ENCODE measurements at regions not wholly inside any gene's neighbourhood (a gene's known extent, or its start where the extent isn't known, plus 50 kb on each side); places are given as distances from the start of the nearest gene placed in this dataset.

DNA sequence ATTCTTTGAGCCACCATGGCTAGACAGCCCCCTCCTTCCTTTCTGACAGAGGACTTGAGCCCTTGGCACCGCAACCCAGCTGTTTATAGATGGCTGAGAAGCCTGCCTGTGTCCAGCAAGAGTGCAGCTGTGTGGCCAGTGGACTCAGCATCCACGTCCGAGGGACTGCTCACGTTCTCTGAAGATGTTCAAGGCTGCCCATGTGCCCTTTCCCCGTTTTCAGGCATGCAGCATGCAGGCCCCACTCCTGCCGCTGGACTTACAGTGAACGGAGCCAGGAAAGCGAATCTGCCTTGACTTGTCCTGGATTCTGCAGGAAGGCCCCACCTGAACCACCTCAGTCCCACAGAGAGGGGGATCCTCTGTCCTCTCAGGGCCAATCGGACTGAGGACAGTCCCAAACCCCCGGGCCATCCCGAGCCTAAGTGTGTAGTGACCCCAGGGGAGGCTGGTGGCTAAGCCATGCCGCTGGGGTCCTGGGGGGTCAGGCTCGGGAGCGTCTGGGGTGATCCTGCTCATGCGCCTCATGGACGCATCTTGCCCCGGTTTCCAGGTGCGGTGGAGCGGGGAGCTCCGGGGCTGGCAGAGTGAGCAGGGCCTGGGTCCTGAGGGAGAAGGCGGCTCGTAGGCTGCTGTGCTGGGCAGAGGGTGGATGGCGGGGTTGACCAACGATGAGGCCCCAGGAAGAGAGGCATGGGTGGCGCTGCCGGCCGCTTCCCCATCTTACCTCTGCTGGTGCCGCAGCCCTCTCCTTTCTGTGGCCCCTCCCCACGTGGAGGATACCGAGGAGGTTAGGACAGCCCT is 170.7 kb downstream of the CTTN start:
- Histone ChIP-seq H3K27me3 (ENCODE audit: low read length) (no peaks in the 10 kb centered on the region), H3K9ac (ENCODE audit: low read length) (no peak overlapping the region), H2AFZ (ENCODE audit: low read depth, low read length, severe bottlenecking) (no peak overlapping the region), H3K4me2 (ENCODE audit: low read depth, low read length, poor library complexity, severe bottlenecking) (no peak overlapping the region), H4K20me1 (ENCODE audit: low read depth, low read length) (no peaks in the 10 kb centered on the region), H3K27ac (ENCODE audit: low read depth, low read length) (no peak overlapping the region), H3K36me3 (ENCODE audit: low read length) (no peaks in the 10 kb centered on the region), H3K4me3 (ENCODE audit: insufficient read depth, low read length, poor library complexity, severe bottlenecking) (no peak overlapping the region), H3K9me3 (ENCODE audit: insufficient read depth, low read length) (no peaks in the 10 kb centered on the region), H3K79me2 (ENCODE audit: insufficient read depth, low read length) (no peaks in the 10 kb centered on the region), H3K9me2 (replicated peaks; ENCODE audit: insufficient read depth, low read length) (no peaks in the 10 kb centered on the region), H3F3A (ENCODE audit: insufficient read depth) (no peaks in the 10 kb centered on the region)
- TF ChIP-seq, protein P1, sequence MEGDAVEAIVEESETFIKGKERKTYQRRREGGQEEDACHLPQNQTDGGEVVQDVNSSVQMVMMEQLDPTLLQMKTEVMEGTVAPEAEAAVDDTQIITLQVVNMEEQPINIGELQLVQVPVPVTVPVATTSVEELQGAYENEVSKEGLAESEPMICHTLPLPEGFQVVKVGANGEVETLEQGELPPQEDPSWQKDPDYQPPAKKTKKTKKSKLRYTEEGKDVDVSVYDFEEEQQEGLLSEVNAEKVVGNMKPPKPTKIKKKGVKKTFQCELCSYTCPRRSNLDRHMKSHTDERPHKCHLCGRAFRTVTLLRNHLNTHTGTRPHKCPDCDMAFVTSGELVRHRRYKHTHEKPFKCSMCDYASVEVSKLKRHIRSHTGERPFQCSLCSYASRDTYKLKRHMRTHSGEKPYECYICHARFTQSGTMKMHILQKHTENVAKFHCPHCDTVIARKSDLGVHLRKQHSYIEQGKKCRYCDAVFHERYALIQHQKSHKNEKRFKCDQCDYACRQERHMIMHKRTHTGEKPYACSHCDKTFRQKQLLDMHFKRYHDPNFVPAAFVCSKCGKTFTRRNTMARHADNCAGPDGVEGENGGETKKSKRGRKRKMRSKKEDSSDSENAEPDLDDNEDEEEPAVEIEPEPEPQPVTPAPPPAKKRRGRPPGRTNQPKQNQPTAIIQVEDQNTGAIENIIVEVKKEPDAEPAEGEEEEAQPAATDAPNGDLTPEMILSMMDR (IDR thresholded peaks at IDR 0.05; ENCODE audit: insufficient read depth, low read length, poor library complexity, severe bottlenecking) = no peak
- no peak for TF ChIP-seq EZH2phosphoT487 (conservative IDR thresholded peaks at IDR 0.05; ENCODE audit: low read length)

DNA sequence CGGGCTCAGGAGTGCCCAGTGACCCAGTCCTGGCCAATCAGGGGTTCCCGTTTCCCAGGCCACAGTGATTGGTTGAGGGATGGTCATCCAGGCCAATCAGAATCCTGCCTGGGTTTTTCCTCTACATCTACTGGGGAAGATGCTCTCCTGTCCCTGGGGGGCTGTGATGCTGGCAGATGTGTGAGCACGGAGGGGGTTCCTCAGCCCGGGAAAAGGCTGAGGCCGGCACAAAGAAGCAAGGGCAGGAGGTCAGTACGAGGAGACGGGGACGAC is 171.2 kb downstream of the CTTN start:
- Histone ChIP-seq H3K9ac (ENCODE audit: low read length) (no peak overlapping the region), H3K27ac (ENCODE audit: low read depth, low read length) (no peak overlapping the region), H3K27me3 (ENCODE audit: low read length) (no peaks in the 10 kb centered on the region), H3K79me2 (ENCODE audit: insufficient read depth, low read length) (no peaks in the 10 kb centered on the region), H2AFZ (ENCODE audit: low read depth, low read length, severe bottlenecking) (no peak overlapping the region), H3K4me3 (ENCODE audit: insufficient read depth, low read length, poor library complexity, severe bottlenecking) (no peak overlapping the region), H3K4me2 (ENCODE audit: low read depth, low read length, poor library complexity, severe bottlenecking) (no peak overlapping the region), H3K9me2 (replicated peaks; ENCODE audit: insufficient read depth, low read length) (no peaks in the 10 kb centered on the region), H4K20me1 (ENCODE audit: low read depth, low read length) (no peaks in the 10 kb centered on the region), H3F3A (ENCODE audit: insufficient read depth) (no peaks in the 10 kb centered on the region), H3K9me3 (ENCODE audit: insufficient read depth, low read length) (no peaks in the 10 kb centered on the region), H3K36me3 (ENCODE audit: low read length) (no peaks in the 10 kb centered on the region)
- TF ChIP-seq, protein P1 (IDR thresholded peaks at IDR 0.05; ENCODE audit: insufficient read depth, low read length, poor library complexity, severe bottlenecking) = no peak
- TF ChIP-seq EZH2phosphoT487 (conservative IDR thresholded peaks at IDR 0.05; ENCODE audit: low read length) = no peak

DNA sequence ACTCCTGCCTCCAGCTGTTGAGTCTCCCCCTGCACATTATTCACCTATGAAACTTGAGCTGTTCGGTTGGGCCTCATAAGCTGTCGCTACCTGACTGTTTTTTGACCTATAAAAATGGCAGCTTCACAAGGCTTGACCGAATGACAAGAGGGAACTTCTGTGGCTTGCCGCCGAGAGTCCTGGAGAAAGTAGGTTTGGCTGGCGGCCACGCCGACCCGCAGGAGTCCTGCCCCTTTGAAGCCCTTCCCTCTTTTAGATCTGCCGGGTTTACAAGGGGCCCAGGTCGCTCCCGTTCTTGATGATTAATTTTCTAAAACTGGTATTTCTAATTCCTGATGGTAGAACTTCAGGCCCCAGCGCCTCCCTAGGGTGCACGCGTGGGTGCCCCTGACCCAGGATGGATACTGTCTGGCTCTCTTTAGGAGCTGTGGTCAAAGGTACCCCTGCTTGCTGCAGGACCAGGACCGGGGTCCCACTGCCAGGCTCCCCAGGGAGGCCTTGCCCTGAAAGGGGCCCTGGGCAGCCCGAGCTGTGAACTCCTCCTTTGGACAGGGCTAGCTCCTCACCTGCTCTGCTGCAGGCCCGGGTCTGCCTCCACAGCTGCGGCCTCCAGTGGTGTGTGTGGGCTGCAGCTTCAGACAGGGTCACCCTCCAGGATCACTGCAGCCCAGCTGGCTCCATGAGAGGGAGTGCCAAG is 171.8 kb downstream of the CTTN start:
- Histone ChIP-seq H3K79me2 (ENCODE audit: insufficient read depth, low read length) (no peaks in the 10 kb centered on the region), H3K27me3 (ENCODE audit: low read length) (no peaks in the 10 kb centered on the region), H3K9me3 (ENCODE audit: insufficient read depth, low read length) (no peaks in the 10 kb centered on the region), H3F3A (ENCODE audit: insufficient read depth) (no peaks in the 10 kb centered on the region), H3K36me3 (ENCODE audit: low read length) (no peaks in the 10 kb centered on the region), H3K9me2 (replicated peaks; ENCODE audit: insufficient read depth, low read length) (no peaks in the 10 kb centered on the region), H3K4me3 (ENCODE audit: insufficient read depth, low read length, poor library complexity, severe bottlenecking) (no peak overlapping the region), H2AFZ (ENCODE audit: low read depth, low read length, severe bottlenecking) (no peak overlapping the region), H3K27ac (ENCODE audit: low read depth, low read length) (no peak overlapping the region), H3K9ac (ENCODE audit: low read length) (no peak overlapping the region), H3K4me2 (ENCODE audit: low read depth, low read length, poor library complexity, severe bottlenecking) (no peak overlapping the region), H4K20me1 (ENCODE audit: low read depth, low read length) (no peaks in the 10 kb centered on the region)
- TF ChIP-seq, protein P1 (IDR thresholded peaks at IDR 0.05; ENCODE audit: insufficient read depth, low read length, poor library complexity, severe bottlenecking) = no peak
- no peak for TF ChIP-seq EZH2phosphoT487 (conservative IDR thresholded peaks at IDR 0.05; ENCODE audit: low read length)
